ENCODE measurements at regions not wholly inside any gene's neighbourhood (a gene's known extent, or its start where the extent isn't known, plus 50 kb on each side); places are given as distances from the start of the nearest gene placed in this dataset.

- no peak for TF ChIP-seq CTCF (IDR thresholded peaks at IDR 0.05; ENCODE audit: control insufficient read depth, insufficient read depth, low read depth, low read length, missing control alignments)
- H3K4me3 ChIP-seq (ENCODE audit: control insufficient read depth, low read depth, low read length): no peak overlapping the region
- no peak for DNase-seq (ENCODE audit: low read depth)
These were observed 1163.7 kb downstream of the SI start for GRCh38 chr3:163914567-163914966.

GRCh38 chr3:163891771-163892170 is 1186.5 kb downstream of the SI start:
- no peak for TF ChIP-seq CTCF (IDR thresholded peaks at IDR 0.05; ENCODE audit: control insufficient read depth, insufficient read depth, low read depth, low read length, missing control alignments)
- no peak for DNase-seq (ENCODE audit: low read depth)

GRCh38 chr3:163890661-163891060 is 1187.6 kb downstream of the SI start:
- no peak overlapping the region for H3K4me3 ChIP-seq (ENCODE audit: control insufficient read depth, low read depth, low read length)
- TF ChIP-seq CTCF (IDR thresholded peaks at IDR 0.05; ENCODE audit: control insufficient read depth, insufficient read depth, low read depth, low read length, missing control alignments): no peak
- no peak for DNase-seq (ENCODE audit: low read depth)

More at GRCh38 chr3:163891771-163892170, 1186.5 kb downstream of the SI start:
- no peak overlapping the region for H3K4me3 ChIP-seq (ENCODE audit: control insufficient read depth, low read depth, low read length)

- no peak for TF ChIP-seq CTCF (IDR thresholded peaks at IDR 0.05; ENCODE audit: control insufficient read depth, insufficient read depth, low read depth, low read length, missing control alignments)
- no peak overlapping the region for H3K4me3 ChIP-seq (ENCODE audit: control insufficient read depth, low read depth, low read length)
- no peak for DNase-seq (ENCODE audit: low read depth)
These were observed 1199.1 kb downstream of the SI start for GRCh38 chr3:163879172-163879571.

- TF ChIP-seq CTCF (IDR thresholded peaks at IDR 0.05; ENCODE audit: control insufficient read depth, insufficient read depth, low read depth, low read length, missing control alignments): no peak
- DNase-seq (ENCODE audit: low read depth): no peak
- no peak overlapping the region for H3K4me3 ChIP-seq (ENCODE audit: control insufficient read depth, low read depth, low read length)
These were observed 1199.9 kb downstream of the SI start for GRCh38 chr3:163878396-163878795.

- TF ChIP-seq CTCF (IDR thresholded peaks at IDR 0.05; ENCODE audit: control insufficient read depth, insufficient read depth, low read depth, low read length, missing control alignments): no peak
- no peak for DNase-seq (ENCODE audit: low read depth)
- no peak overlapping the region for H3K4me3 ChIP-seq (ENCODE audit: control insufficient read depth, low read depth, low read length)
These were observed 1200.5 kb downstream of the SI start for GRCh38 chr3:163877805-163878204.

GRCh38 chr3:163863146-163863545 is 1215.2 kb downstream of the SI start:
- H3K4me3 ChIP-seq (ENCODE audit: control insufficient read depth, low read depth, low read length): no peak overlapping the region
- TF ChIP-seq CTCF (IDR thresholded peaks at IDR 0.05; ENCODE audit: control insufficient read depth, insufficient read depth, low read depth, low read length, missing control alignments): no peak
- DNase-seq (ENCODE audit: low read depth): no peak
